Adrenal gland (tissue), 9 donors: ENCODE measurements at regions not wholly inside any gene's neighbourhood (a gene's known extent, or its start where the extent isn't known, plus 50 kb on each side); places are given as distances from the start of the nearest gene placed in this dataset.

ENCODE experiments used
- DNase-seq, 7 donors: peaks; one replicate each; pipeline ENCODE4 v3.0.0-alpha.2; 2019 to 2020
- H3K27ac ChIP-seq, 5 donors: fragments of 200-600 bp; sonication (generic) in 4 of 5; 1 replicate in 3 of 5; 2 replicates in 2 of 5; pipeline versions ENCODE4 v1.5.1 to v1.8.0; 2016 to 2020; ENCODE audit warnings: mild to moderate bottlenecking in 1 of 5
- H3K27me3 ChIP-seq: fragments of 200-600 bp; 2 replicates; pipeline ENCODE4 v1.8.0; 2021
- H3K36me3 ChIP-seq, 2 donors: fragments of 200-600 bp; replicated peaks in 1 of 2; 1 replicate in 1 of 2; 2 replicates in 1 of 2; pipeline versions ENCODE4 v1.5.1 to v1.8.0; 2018 to 2022
- H3K4me1 ChIP-seq, 2 donors: fragments of 200-600 bp; replicated peaks in 1 of 2; 1 replicate in 1 of 2; 2 replicates in 1 of 2; pipeline versions ENCODE4 v1.5.1 to v1.8.0; 2018 to 2021
- H3K4me3 ChIP-seq, 4 donors: fragments of 200-600 bp; sonication (generic) in 3 of 4; one replicate each; pipeline ENCODE4 v1.5.1; 2016 to 2018
- H3K9me3 ChIP-seq, 3 donors: fragments of 200-600 bp; sonication (generic) in 1 of 3; replicated peaks in 1 of 3; 1 replicate in 2 of 3; 2 replicates in 1 of 3; pipeline versions ENCODE4 v1.5.1 to v1.8.0; 2016 to 2021
- POLR2A ChIP-seq, 2 donors: fragments of 450-650 bp; IDR thresholded peaks; one replicate each; pipeline ENCODE4 v1.6.1; 2017; ENCODE audit warnings: antibody characterized with exemption in 2 of 2, mild to moderate bottlenecking in 2 of 2, moderate library complexity in 1 of 2
- WGBS, 4 donors: extraction: QIAGEN DNeasy Blood & Tissue Kit in 2 of 4; methylation state at CpG; one replicate each; pipeline versions ENCODE4 v1.1.5 to v1.1.7; 2013 to 2017; 5-methylcytosine and 5-hydroxymethylcytosine counted together
- intact Hi-C, 2 donors: fragments of 100-400 bp; cut with DNase I; formaldehyde crosslinking; loops; one replicate each; pipeline versions ENCODE4 v1.14.1 to v1.15.0; 2022 to 2023
- TF ChIP-seq, protein P1 (sequence below), 6 experiments: fragments of 450-650 bp in 4 of 6; fragments of 200-600 bp in 2 of 6; sonication (generic) in 1 of 6; IDR thresholded peaks; 1 replicate in 5 of 6; 2 replicates in 1 of 6; pipeline versions ENCODE4 v1.5.1 to v1.8.0; 2016 to 2021; ENCODE audit warnings: antibody characterized with exemption in 6 of 6, mild to moderate bottlenecking in 2 of 6, moderate library complexity in 1 of 6
- donor health status: healthy with polysubstance abuse.
- donor health status: Bipolar disorder and iron deficiency.
- donor health status: DM: yes; HTN: yes; CAD: no.
- donor health status: DM: no; HTN: no; CAD: no.
- donor health status: DM: no; HTN: no; CAD: no.

GRCh38 chr5:81883371-81883770, 88.5 kb upstream of the ATG10 start:
- Histone ChIP-seq H3K4me3 (no peak overlapping the region), H3K9me3 (no peaks in the 10 kb centered on the region), H3K4me1 (no peaks in the 10 kb centered on the region), H3K27ac (no peak overlapping the region), H3K36me3 (no peaks in the 10 kb centered on the region), H3K27me3 (no peaks in the 10 kb centered on the region)
- DNase-seq = no peak
- TF ChIP-seq POLR2A (IDR thresholded peaks at IDR 0.05) = no peak
- TF ChIP-seq, protein P1, sequence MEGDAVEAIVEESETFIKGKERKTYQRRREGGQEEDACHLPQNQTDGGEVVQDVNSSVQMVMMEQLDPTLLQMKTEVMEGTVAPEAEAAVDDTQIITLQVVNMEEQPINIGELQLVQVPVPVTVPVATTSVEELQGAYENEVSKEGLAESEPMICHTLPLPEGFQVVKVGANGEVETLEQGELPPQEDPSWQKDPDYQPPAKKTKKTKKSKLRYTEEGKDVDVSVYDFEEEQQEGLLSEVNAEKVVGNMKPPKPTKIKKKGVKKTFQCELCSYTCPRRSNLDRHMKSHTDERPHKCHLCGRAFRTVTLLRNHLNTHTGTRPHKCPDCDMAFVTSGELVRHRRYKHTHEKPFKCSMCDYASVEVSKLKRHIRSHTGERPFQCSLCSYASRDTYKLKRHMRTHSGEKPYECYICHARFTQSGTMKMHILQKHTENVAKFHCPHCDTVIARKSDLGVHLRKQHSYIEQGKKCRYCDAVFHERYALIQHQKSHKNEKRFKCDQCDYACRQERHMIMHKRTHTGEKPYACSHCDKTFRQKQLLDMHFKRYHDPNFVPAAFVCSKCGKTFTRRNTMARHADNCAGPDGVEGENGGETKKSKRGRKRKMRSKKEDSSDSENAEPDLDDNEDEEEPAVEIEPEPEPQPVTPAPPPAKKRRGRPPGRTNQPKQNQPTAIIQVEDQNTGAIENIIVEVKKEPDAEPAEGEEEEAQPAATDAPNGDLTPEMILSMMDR (IDR thresholded peaks at IDR 0.05) = no peak
- 87 to 91% (median 90%) methylated on average over 5 of the region's 5 CpGs for WGBS, 4 donors
- intact Hi-C loops = no loop called here

- Histone ChIP-seq H3K36me3 (no peaks in the 10 kb centered on the region), H3K27me3 (no peaks in the 10 kb centered on the region), H3K27ac (no peak overlapping the region), H3K4me3 (no peak overlapping the region), H3K4me1 (no peaks in the 10 kb centered on the region), H3K9me3 (no peaks in the 10 kb centered on the region)
- DNase-seq = no peak
- TF ChIP-seq, protein P1 (IDR thresholded peaks at IDR 0.05) = no peak
- no peak for TF ChIP-seq POLR2A (IDR thresholded peaks at IDR 0.05)
- intact Hi-C loops = no loop called here
- WGBS, 4 donors = 52 to 83% (median 68%) methylated on average over 2 of the region's 2 CpGs
Observed at GRCh38 chr5:81881595-81881994, 90.2 kb upstream of the ATG10 start.

DNA sequence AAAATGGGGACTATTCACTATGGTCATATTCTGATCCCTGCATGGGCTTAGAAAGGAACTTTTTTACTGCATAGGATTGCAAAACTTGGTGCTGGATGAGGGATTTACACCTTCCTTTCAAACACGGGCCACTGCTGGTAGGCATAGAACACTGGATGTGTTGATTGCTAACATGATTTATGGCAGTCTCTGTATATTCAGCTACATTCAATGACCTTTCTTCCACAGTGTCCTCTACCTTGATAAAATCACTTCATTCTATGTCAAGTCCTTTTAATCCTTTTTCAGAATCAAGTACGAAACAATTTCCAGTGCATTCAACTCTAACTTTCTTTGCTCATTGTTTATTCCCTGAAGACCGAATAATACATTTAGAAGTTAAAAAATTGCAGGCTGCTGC, 91.9 kb upstream of the ATG10 start:
- WGBS, 4 donors = 74 to 79% (median 77%) methylated on average over 3 of the region's 3 CpGs
- TF ChIP-seq, protein P1 (IDR thresholded peaks at IDR 0.05) = no peak
- no peak for TF ChIP-seq POLR2A (IDR thresholded peaks at IDR 0.05)
- Histone ChIP-seq H3K27ac (no peak overlapping the region), H3K27me3 (no peaks in the 10 kb centered on the region), H3K36me3 (no peaks in the 10 kb centered on the region), H3K9me3 (no peaks in the 10 kb centered on the region), H3K4me1 (no peaks in the 10 kb centered on the region), H3K4me3 (no peak overlapping the region)
- intact Hi-C loops = no loop called here
- no peak for DNase-seq

GRCh38 chr5:81878333-81878732, 93.5 kb upstream of the ATG10 start:
- no peak for DNase-seq
- Histone ChIP-seq H3K9me3 (no peaks in the 10 kb centered on the region), H3K36me3 (no peaks in the 10 kb centered on the region), H3K27me3 (no peaks in the 10 kb centered on the region), H3K4me3 (no peak overlapping the region), H3K4me1 (no peaks in the 10 kb centered on the region), H3K27ac (no peak overlapping the region)
- intact Hi-C loops = no loop called here
- no peak for TF ChIP-seq POLR2A (IDR thresholded peaks at IDR 0.05)
- TF ChIP-seq, protein P1 (IDR thresholded peaks at IDR 0.05) = no peak
